GM13976 (cell line): ENCODE measurements at regions not wholly inside any gene's neighbourhood (a gene's known extent, or its start where the extent isn't known, plus 50 kb on each side); places are given as distances from the start of the nearest gene placed in this dataset.

Experiments
- DNase-seq: peaks from one replicate; pipeline ENCODE4 v3.0.0; 2012; ENCODE audit warnings: low spot score
- CTCF ChIP-seq: IDR thresholded peaks from 2 replicates; pipeline ENCODE4 v1.5.1; 2012; ENCODE audit warnings: borderline replicate concordance, mild to moderate bottlenecking; ENCODE audit not compliant: insufficient read depth; ENCODE audit errors: extremely low read depth, missing control alignments, control extremely low read depth
- in situ Hi-C: fragments of 300-500 bp; cut with MboI; formaldehyde crosslinking; loops from one replicate; pipeline ENCODE4 v1.12.0; 2022; ENCODE audit warnings: low sequenced_read_pairs, mixed read lengths, inconsistent platforms; ENCODE audit not compliant: unreplicated experiment

- DNase-seq = peak; percentile 14
- in situ Hi-C loops = no loop called here
- no peak for TF ChIP-seq CTCF
Observed at GRCh38 chr2:221203125-221203524, 369.0 kb downstream of the EPHA4 start.

GRCh38 chr2:221203856-221204255 lies 368.2 kb downstream of the EPHA4 start:
- TF ChIP-seq CTCF = no peak
- in situ Hi-C loops = no loop called here
- DNase-seq = no peak

- DNase-seq = no peak
- in situ Hi-C loops = no loop called here
- no peak for TF ChIP-seq CTCF
Observed at GRCh38 chr2:221204699-221205098, 367.4 kb downstream of the EPHA4 start.

GRCh38 chr2:221205103-221205673 lies 366.9 kb downstream of the EPHA4 start:
- no peak for DNase-seq
- no peak for TF ChIP-seq CTCF
- in situ Hi-C loops = no loop called here

DNA sequence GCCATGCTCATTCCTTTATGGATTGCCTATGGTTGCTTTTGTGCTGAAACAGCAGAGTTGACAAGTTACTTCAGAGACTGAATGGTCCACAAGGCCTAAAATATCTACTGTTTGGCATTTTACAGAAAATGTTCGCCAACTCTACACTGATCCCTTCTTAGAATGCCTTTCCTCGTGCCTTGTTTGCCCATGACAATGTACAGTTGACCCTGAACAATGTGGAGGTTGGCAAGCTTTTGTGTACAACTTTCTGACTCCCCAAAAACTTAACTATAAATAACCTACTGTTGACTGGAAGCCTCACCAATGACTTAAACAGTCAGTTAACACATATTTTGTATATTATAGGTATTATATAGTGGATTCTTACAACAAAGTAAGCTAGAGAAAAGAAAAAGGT lies 361.4 kb downstream of the EPHA4 start:
- DNase-seq = no peak
- no peak for TF ChIP-seq CTCF
- in situ Hi-C loops = no loop called here

GRCh38 chr2:221211653-221212052 lies 360.5 kb downstream of the EPHA4 start:
- TF ChIP-seq CTCF = no peak
- DNase-seq = no peak
- in situ Hi-C loops = no loop called here

DNA sequence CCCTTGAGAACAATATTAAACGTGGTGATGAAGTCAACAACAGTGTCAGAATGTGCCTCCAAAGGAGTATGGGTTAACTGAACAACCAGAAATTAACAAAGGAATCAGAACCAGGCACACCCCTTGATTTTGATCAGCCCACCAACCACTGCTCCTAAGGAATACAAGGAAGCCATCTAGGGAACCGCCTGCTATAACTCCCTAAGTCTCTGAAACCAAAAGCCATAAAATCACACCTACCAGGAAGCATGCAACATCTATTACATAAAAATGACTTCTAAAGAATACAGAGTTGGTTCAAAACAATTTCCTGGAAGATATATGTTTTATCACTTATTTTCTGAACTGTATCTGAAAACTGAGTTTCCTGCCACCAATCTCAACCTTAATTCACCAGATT lies 360.0 kb downstream of the EPHA4 start:
- no peak for TF ChIP-seq CTCF
- in situ Hi-C loops = no loop called here
- no peak for DNase-seq
